GM12872 (cell line): ENCODE measurements at regions not wholly inside any gene's neighbourhood (a gene's known extent, or its start where the extent isn't known, plus 50 kb on each side); places are given as distances from the start of the nearest gene placed in this dataset.

Experiments used
- TF ChIP-seq, protein P1 (sequence below): IDR thresholded peaks from 3 replicates; pipeline ENCODE4 v1.5.1; 2011; ENCODE audit warnings: low read depth, mild to moderate bottlenecking, low read length, moderate library complexity; ENCODE audit not compliant: insufficient read depth

DNA sequence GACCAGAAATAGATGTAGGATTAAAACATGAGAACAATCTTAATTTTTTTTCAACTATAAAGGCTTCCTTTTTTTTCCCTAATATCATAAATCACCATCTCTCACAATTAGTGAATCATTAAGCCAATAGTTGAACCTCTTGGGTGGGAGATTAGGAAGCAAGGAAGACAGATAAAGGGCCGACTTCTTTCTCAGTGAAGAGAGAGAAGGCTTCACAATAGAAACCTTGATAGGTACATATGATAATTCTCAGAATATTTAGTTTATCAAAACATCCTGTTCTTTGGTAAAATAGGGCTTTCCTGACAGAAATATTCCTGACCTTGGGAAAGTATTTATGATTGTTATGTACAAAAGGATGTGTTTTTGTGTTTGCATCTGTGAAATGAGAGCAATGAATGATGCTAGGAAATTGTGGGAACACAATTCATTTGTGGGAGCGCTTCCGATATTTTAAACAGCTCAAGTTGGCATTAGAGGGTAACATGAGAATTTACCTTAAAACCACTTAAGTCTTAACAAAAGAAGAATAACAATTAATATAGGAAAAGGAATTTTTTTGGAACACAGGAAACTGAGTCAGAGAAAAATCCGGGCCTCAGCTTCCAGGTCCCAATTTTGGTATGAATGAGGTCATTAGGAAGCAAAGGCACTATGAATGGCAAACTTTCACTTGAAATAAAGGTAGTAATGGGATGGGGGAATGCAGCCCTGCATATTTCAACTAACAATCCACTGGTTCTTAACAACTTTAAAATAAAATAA lies 263.2 kb upstream of the TGFBR2 start:
- TF ChIP-seq, protein P1, sequence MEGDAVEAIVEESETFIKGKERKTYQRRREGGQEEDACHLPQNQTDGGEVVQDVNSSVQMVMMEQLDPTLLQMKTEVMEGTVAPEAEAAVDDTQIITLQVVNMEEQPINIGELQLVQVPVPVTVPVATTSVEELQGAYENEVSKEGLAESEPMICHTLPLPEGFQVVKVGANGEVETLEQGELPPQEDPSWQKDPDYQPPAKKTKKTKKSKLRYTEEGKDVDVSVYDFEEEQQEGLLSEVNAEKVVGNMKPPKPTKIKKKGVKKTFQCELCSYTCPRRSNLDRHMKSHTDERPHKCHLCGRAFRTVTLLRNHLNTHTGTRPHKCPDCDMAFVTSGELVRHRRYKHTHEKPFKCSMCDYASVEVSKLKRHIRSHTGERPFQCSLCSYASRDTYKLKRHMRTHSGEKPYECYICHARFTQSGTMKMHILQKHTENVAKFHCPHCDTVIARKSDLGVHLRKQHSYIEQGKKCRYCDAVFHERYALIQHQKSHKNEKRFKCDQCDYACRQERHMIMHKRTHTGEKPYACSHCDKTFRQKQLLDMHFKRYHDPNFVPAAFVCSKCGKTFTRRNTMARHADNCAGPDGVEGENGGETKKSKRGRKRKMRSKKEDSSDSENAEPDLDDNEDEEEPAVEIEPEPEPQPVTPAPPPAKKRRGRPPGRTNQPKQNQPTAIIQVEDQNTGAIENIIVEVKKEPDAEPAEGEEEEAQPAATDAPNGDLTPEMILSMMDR, result no peak

DNA sequence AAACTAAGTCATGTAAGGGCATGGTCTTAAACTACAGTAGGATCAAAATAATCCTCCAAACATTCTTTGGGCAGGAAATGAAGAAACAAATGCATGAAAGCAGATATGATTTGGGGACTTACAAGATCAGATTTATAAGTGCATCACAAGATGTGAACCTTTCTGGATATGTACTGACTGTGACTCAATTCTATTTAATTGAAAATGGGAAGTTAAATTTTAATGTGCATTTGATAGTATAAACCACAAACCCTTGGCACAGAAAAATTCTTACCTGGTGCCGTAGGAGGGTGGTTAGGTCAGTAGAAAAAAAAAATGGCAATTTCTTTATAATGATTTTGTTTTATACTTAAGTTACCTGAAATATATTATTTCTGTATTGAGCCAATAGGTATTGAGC lies 262.5 kb upstream of the TGFBR2 start:
- TF ChIP-seq, protein P1, result no peak

DNA sequence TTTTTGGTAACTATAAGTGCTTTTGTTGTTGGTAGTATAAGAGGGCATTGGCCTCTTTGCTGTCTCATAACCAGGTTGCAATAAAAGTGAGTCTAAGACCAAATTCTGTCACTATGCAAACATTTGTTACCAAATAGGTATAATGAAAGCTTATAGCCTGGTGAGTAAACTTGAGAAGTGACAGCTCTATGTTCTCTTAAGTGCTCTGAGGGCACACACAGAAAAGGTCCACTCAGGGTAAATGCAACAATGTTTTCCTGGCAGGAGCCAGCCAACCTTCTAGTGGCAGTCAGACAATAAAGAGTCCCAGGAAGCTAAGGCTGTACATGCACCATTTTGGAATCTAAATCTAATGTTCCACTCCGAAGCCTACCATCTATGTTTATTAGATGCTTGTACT lies 262.1 kb upstream of the TGFBR2 start:
- TF ChIP-seq, protein P1, result no peak

DNA sequence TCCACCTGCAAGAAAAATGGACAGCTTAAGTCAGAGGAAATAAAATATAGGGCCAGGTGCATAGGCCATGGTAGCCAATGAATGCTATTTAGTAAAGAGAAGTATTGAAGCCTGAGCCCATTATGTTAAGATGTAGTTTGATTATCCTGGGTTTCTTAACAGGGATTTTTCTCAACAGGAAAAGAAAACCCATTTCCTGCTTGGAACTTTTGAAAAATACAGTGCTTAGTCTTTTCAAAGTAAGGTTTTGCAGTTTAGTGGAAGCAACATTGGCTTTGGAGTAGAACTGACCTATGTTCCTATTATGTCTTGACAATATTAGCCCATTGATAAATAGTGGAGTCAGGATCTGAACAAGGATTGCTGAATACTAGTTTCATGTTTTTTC lies 259.5 kb upstream of the TGFBR2 start:
- TF ChIP-seq, protein P1, result no peak

DNA sequence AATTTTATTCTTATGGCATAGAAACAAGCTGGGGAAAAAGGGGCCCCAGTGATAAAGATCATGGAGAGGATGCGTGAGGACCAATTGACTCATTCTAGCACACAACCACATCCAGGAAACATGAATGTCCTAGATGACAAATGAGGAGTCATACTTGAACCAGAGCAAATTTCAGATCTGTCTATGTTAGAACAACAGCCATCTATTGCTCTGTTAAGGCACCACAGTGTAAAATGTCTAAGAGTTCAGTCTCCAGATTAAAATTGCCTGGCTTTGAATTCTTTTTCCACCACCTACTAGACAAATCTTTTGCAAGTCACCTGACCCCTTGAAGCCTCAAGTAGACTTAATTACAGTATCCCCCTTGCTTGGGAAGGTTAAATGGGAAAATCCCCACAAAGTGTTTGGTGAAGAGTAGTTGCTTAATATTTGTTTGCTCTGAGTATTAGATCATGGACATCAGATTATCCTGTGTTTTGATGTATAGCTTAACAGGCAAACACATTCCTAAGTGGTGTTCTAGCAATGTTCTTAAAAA lies 258.7 kb upstream of the TGFBR2 start:
- TF ChIP-seq, protein P1, result no peak

DNA sequence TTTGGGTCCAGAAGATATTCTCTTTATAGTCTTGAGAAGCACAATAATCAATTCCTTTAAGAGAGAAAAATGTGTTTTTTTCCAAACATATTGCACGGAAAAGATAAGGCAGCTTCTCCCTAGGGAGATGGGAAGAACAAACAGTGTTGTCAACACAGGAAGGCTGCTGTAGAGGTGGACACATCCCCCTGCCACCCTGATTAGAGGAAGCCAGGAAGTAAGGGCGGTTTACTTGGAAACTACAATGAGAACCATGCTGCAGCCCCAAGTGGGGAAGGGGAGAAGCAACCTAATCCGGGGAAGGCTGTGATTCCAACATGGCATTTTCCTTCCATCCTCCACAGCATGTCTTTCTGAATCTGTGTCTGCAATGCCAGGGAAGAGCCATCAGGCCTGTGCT lies 256.9 kb upstream of the TGFBR2 start:
- TF ChIP-seq, protein P1, result no peak

DNA sequence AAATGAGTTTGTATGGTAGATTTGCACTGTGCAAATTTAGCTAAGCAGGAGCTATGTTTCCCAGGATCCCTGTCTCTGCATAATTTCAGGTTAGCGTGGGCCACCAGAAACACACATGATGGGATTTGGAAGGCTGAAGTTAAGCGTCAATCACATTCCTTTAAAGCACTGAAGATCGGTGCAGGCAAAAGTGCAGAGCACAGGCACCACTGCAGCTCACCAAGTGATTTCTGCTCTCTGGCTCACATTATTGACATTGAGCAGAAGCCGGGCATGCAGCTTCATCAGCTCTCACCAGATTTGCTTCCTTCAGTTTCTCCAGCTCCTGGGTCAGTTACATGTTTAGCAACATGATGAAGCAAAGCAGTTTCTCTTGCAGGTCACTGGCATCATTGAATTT lies 256.4 kb upstream of the TGFBR2 start:
- TF ChIP-seq, protein P1, result no peak

DNA sequence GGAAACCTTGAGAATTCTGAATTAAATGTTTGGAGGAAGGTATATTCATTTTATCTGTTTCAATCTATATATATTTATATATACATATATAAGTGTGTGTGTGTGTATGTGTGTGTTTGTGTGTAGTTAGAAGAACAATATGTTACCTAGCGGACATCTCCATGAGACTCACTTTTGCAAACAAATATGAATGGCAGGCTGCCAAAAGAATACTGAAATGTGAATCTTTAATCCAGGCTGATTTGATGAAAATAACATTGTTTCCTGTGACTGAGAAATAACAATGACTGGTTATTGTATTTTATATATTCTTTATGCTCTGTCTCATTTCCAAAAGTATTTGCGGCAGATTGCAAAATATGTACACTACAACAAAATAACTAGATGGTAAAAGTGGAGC lies 255.5 kb upstream of the TGFBR2 start:
- TF ChIP-seq, protein P1, result no peak
